ENCODE measurements at regions not wholly inside any gene's neighbourhood (a gene's known extent, or its start where the extent isn't known, plus 50 kb on each side); places are given as distances from the start of the nearest gene placed in this dataset.

DNA sequence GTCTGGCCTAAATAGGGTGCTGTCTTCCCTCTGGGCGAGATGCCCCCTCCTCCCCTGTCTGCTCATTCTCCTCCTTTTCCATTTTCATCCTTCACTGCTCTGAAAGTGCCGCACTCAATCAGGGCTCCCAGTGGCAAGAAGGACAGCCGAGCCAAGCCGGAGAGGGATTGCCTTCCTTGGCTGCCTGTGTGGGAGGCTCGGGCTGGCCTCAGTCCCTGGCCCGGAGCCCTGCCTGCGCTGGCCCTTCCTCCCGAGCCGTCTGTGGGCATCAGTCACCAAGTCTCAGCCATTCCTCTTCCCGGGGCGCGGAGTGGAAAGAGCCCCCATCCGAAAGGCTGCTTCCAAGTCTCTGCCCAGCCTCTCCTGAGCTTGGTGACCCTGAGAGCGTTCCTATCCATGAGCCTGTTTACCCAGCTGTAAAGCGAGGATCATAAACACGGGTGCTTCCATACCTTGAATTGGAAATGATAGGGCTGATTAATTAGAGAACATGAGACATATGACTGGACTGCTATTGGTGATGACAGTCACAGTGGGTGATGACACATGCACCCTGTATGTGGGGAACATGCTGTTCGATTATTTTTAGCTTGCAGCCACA, 59.1 kb upstream of the TLE3 start:
- no peak for DNase-seq

DNA sequence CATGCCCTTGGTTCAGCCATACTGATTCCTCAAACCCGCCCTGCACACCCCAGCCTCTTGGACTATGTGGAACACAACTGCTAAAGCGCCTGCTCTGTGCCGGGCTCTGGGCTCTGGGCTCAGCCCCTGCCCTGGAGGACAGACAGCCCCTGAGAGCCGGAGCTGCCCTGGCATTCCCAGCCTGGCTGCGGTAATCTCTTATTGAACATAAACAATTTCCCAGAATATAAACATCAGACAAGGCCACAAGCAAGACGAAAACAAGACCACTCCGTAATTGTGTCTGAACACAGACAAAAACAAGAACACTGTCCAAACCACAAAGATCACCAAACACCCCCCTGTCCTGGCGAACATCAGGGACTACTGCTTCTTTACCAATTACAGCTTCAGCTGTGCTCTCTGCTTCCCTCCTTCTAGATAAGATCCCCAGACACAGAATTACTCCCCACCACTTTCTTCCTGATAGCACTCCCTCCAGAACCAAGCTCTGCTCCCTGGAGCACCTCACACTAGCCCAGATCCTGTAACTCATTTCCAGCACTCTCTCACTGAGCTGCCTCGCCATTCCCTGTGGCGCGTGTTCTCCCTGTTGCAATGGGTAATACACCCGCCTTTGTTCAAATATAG, 57.1 kb upstream of the TLE3 start:
- Histone ChIP-seq H3K27ac (no peak overlapping the region), H3K36me3 (no peaks in the 10 kb centered on the region), H3K4me3 (no peak overlapping the region), H3K4me1 (0 out of 2 replicates have a peak, but pooled peaks cover 8% of the 10 kb centered on the region), H3K9me3 (replicated peaks) (no peaks in the 10 kb centered on the region), H3K27me3 (peaks cover 16% of the 10 kb centered on the region)
- DNase-seq: peak in 1 of 2 experiments; percentile 22

More for the DNA sequence above, 59.1 kb upstream of the TLE3 start:
- Histone ChIP-seq H3K9me3 (replicated peaks) (no peaks in the 10 kb centered on the region), H3K36me3 (no peaks in the 10 kb centered on the region), H3K27ac (no peak overlapping the region), H3K27me3 (peaks cover 16% of the 10 kb centered on the region), H3K4me3 (no peak overlapping the region), H3K4me1 (0 out of 2 replicates have a peak, but pooled peaks cover 8% of the 10 kb centered on the region)

DNA sequence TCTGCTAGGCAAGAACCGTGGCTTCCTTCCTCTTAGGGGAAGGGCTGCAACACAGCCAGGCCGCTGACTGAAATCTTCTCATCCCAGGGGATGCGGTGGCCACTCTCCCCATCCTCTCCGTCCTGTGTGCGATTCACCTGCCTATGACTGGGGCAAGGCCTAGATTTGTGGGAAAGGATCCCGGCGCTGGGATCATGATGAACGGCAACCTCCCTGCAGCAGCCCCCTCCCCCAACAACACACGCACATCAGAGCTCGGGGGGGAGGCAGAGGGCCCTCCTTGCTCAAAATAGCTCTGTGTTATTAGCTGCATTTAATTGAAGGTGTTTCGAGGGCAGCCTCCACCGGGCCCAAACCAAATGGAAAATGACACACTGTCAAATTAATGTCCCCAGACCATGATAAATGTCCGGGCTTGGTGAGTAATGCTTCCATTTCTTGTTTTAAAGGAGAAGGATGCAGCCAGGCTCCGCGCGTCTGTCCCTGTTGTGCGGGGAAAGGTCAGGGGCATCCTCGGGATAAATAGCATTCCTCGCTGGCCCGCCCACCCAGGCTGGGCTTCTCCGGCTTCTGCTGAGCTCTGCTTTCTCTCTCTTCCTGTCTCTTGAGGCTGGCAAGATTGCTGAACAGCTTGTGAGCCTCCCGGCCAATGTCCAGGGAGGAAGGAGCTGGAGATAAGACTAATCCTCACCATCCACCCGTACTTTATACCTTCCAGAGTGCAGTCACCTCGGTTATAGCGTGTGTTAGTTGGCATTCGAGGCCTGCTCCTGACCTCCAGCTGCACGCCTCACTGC, 56.4 kb upstream of the TLE3 start:
- H3K4me3 ChIP-seq: no peak overlapping the region
- 0 out of 2 replicates have a peak, but pooled peaks cover 8% of the 10 kb centered on the region for H3K4me1 ChIP-seq
- DNase-seq: peak; percentile 25 to 43
- no peak overlapping the region for H3K27ac ChIP-seq
- H3K9me3 ChIP-seq (replicated peaks): no peaks in the 10 kb centered on the region
- H3K27me3 ChIP-seq: peaks cover 16% of the 10 kb centered on the region
- H3K36me3 ChIP-seq: no peaks in the 10 kb centered on the region

DNA sequence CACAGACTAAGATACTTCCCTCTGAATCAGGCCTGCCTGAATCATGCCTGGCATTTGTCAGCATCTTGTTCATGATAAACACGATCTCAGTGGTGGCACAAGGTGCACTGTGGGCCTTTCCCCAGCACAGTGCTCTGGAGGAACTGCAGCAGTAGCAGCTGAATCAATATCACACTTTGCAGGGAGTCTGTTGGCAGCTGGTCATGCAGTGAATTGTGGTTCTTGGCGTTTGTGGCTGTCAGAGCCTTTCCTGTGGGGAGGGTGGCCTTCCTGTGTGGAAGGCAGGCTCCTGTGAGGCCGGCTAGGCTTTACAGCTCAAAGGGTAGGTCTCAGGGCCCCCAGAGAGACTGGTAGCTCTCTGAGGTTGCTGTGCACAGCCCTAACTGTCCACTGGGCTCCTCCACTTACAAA, 54.4 kb upstream of the TLE3 start:
- 0 out of 2 replicates have a peak, but pooled peaks cover 13% of the 10 kb centered on the region for H3K4me1 ChIP-seq
- DNase-seq: peak; percentile 78 to 87
- no peak overlapping the region for H3K4me3 ChIP-seq
- H3K27ac ChIP-seq: no peak overlapping the region
- peaks cover 11% of the 10 kb centered on the region for H3K27me3 ChIP-seq
- H3K36me3 ChIP-seq: no peaks in the 10 kb centered on the region
- no peaks in the 10 kb centered on the region for H3K9me3 ChIP-seq (replicated peaks)

DNA sequence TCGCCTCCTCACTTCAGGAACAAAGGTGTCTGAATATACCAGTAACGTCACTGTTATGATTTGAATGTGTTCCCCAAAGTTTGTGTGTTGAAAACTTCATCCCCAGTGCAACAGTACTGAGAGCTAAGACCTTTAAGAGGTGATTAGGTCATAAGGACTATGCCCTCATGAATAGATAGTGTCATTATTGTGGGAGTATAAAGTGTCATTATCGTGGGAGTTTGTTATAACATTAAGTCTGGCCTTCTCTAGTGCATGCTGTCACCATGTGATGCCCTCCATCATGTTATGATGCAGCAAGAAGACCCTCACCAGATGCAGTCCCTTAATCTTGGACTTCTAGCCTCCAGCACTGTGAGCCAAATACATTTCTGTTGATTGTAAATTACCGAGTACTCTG, 53.7 kb upstream of the TLE3 start:
- Histone ChIP-seq H3K27me3 (peaks cover 10% of the 10 kb centered on the region), H3K27ac (no peak overlapping the region), H3K4me1 (0 out of 2 replicates have a peak, but pooled peaks cover 13% of the 10 kb centered on the region), H3K4me3 (no peak overlapping the region), H3K36me3 (no peaks in the 10 kb centered on the region), H3K9me3 (replicated peaks) (no peaks in the 10 kb centered on the region)
- no peak for DNase-seq

DNA sequence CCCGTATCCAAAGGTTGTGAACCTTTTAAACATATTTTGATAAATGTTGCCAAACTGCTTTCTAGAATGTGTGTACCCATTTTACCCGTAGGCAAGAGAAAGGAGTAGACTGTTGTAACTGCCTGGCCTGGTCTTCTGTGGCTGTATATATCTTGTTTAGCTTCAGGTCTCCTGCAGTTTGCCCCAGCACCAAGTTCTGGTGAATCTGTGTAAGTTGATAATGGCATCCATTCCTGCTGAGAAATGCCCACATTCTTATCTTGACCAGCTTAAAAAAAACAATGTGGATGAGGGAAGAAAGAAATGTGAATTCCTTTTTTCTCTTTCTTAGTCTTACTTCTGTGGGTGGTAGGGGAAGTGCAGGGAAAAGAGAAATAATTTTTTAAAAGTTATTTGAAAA, 53.3 kb upstream of the TLE3 start:
- 0 out of 2 replicates have a peak, but pooled peaks cover 13% of the 10 kb centered on the region for H3K4me1 ChIP-seq
- peaks cover 7% of the 10 kb centered on the region for H3K27me3 ChIP-seq
- H3K27ac ChIP-seq: no peak overlapping the region
- no peak for DNase-seq
- no peaks in the 10 kb centered on the region for H3K9me3 ChIP-seq (replicated peaks)
- H3K36me3 ChIP-seq: no peaks in the 10 kb centered on the region
- H3K4me3 ChIP-seq: no peak overlapping the region

DNA sequence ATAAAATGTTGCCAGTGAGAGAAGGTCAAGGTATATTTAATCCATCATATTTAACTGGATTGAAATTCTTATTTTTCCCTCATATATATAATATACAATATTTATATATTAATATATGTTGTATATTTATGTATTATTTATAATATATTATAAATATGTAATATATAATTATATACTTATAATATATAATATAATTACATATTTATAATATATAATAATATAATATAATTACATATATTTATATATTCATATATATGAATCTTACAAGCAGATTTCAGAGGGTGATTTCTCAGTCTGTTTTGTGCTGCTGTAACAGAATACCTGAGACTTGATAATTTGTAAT, 52.7 kb upstream of the TLE3 start:
- H3K4me3 ChIP-seq: no peak overlapping the region
- no peaks in the 10 kb centered on the region for H3K9me3 ChIP-seq (replicated peaks)
- H3K4me1 ChIP-seq: 0 out of 2 replicates have a peak, but pooled peaks cover 13% of the 10 kb centered on the region
- no peak for DNase-seq
- H3K27ac ChIP-seq: no peak overlapping the region
- peaks cover 7% of the 10 kb centered on the region for H3K27me3 ChIP-seq
- no peaks in the 10 kb centered on the region for H3K36me3 ChIP-seq

DNA sequence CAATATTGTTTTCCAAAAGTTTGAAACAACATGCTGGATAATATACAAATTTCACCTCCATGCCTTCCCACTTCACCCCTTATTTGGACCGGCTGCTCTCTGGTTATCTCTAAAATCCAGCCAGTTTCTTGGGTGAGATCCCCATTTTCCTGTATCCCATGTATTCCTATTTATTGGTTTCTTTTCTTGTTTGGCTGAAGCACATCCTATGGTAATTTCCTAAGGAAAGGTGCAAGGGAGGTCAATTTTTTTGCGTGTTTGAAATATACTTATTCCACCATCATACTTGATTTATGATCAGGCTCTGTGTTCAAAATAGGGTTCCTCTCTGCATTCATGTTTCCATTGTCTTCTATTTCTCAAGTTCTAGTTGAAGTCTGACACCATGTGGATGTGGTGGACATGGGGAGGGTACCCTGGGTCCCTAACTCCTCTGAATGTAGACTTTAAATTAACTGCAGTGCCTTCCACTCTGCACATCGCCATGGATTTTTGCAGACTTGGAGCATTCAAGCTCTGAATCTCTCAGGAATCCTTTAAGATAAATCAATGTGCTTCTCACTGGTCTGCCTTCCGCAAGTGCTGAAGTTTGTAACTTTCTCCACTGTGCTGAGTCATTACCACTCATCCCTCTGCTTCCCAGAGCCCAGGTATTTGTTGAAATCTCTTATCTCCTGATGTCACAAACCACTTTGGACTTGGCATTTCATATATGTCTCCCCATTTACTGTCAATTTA, 52.1 kb upstream of the TLE3 start:
- DNase-seq: no peak
- H3K9me3 ChIP-seq (replicated peaks): no peaks in the 10 kb centered on the region
- H3K27ac ChIP-seq: no peak overlapping the region
- H3K36me3 ChIP-seq: no peaks in the 10 kb centered on the region
- H3K4me3 ChIP-seq: no peak overlapping the region
- H3K4me1 ChIP-seq: 0 out of 2 replicates have a peak, but pooled peaks cover 13% of the 10 kb centered on the region
- H3K27me3 ChIP-seq: peaks cover 4% of the 10 kb centered on the region

DNA sequence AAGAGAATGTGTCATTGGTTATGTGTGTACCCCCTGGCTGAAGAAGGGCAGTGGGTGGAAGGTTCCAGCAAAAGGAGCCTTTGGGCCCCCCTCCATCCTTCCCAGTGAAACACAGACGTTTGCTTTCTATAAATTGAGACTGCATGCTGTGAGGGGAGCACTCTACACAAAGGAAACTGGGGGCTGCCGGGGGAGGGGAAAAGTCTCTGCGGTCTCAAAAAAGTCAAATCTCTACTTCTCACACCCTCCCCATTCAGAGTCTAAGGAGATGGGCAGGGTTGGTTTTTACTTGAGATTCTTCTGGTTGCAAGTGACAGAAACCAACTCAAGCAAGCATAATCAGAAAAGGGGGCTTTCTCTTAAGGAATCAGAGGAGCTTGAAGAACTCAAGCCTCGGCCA, 50.1 kb upstream of the TLE3 start:
- Histone ChIP-seq H3K9me3 (replicated peaks) (no peaks in the 10 kb centered on the region), H3K27me3 (no peaks in the 10 kb centered on the region), H3K4me3 (no peak overlapping the region), H3K27ac (no peak overlapping the region), H3K36me3 (no peaks in the 10 kb centered on the region), H3K4me1 (0 out of 2 replicates have a peak, but pooled peaks cover 7% of the 10 kb centered on the region)
- DNase-seq: no peak
